ENCODE measurements at regions not wholly inside any gene's neighbourhood (a gene's known extent, or its start where the extent isn't known, plus 50 kb on each side); places are given as distances from the start of the nearest gene placed in this dataset.

DNA sequence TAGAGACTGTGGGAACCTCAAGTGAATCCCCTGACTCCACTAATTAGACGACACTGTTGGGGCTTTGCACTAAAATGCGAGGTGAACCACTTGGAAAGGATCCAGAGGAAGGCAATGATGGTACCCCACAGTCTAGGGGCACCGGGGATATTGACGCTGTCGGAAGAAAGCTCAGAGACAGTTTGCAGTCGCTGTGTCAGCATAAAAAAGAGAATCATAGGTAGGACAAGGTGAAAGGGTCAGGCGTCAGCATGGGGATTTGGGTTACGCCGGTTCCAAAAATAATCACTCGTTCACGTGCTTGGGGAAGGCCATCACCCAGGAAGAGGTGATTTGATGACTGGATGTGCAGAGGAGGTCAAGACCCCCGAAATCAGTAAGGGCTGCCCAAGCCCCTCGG, 598.0 kb upstream of the NOX3 start:
- no peak for TF ChIP-seq GATA3 (IDR thresholded peaks at IDR 0.05; ENCODE audit: low read depth, low read length)
- no peak for TF ChIP-seq GATA2 (IDR thresholded peaks at IDR 0.05; ENCODE audit: low read depth, low read length)
